Liver (tissue), 8 donors: ENCODE measurements at regions not wholly inside any gene's neighbourhood (a gene's known extent, or its start where the extent isn't known, plus 50 kb on each side); places are given as distances from the start of the nearest gene placed in this dataset.

Source experiments
- DNase-seq: peaks from one replicate; pipeline ENCODE4 v3.0.0-alpha.2; 2017; ENCODE audit warnings: low spot score
- H3K27ac ChIP-seq, 2 donors: one replicate each; pipeline ENCODE4 v1.7.0; 2013; ENCODE audit warnings: inconsistent platforms in 2 of 2, low read length in 2 of 2, control low read depth in 1 of 2, low read depth in 1 of 2, mild to moderate bottlenecking in 1 of 2
- H3K27me3 ChIP-seq, 4 donors: one replicate each; pipeline versions ENCODE4 v1.6.1 to v1.7.0; 2013; ENCODE audit warnings: low read length in 3 of 4, inconsistent platforms in 1 of 4, mild to moderate bottlenecking in 1 of 4, moderate library complexity in 1 of 4; ENCODE audit not compliant: control insufficient read depth in 4 of 4, insufficient read depth in 4 of 4
- H3K36me3 ChIP-seq, 4 donors: one replicate each; pipeline versions ENCODE4 v1.6.1 to v1.7.0; 2013; ENCODE audit warnings: low read length in 3 of 4, mild to moderate bottlenecking in 3 of 4, low read depth in 1 of 4, moderate library complexity in 1 of 4; ENCODE audit not compliant: control insufficient read depth in 4 of 4, insufficient read depth in 3 of 4
- H3K4me1 ChIP-seq, 4 donors: one replicate each; pipeline versions ENCODE4 v1.6.1 to v1.7.0; 2013; ENCODE audit warnings: low read length in 3 of 4, mild to moderate bottlenecking in 3 of 4, moderate library complexity in 1 of 4; ENCODE audit not compliant: control insufficient read depth in 4 of 4, insufficient read depth in 4 of 4
- H3K4me3 ChIP-seq, 3 donors: one replicate each; pipeline versions ENCODE4 v1.6.1 to v1.7.0; 2013; ENCODE audit warnings: low read length in 3 of 3, control low read depth in 1 of 3, low read depth in 1 of 3, mild to moderate bottlenecking in 1 of 3
- H3K9ac ChIP-seq, 2 donors: one replicate each; pipeline ENCODE4 v1.7.0; 2013; ENCODE audit warnings: low read length in 2 of 2, mild to moderate bottlenecking in 2 of 2, moderate library complexity in 2 of 2, control low read depth in 1 of 2, low read depth in 1 of 2
- H3K9me3 ChIP-seq, 4 donors: one replicate each; pipeline versions ENCODE4 v1.6.1 to v1.7.0; 2013; ENCODE audit warnings: low read length in 3 of 4; ENCODE audit not compliant: control insufficient read depth in 4 of 4
- EGR1 ChIP-seq, 2 donors: IDR thresholded peaks; 2 replicates each; pipeline ENCODE4 v1.6.1; 2016 to 2018; ENCODE audit warnings: antibody characterized with exemption in 2 of 2, low read depth in 2 of 2
- FOXA1 ChIP-seq: IDR thresholded peaks from 2 replicates; pipeline ENCODE4 v1.6.1; 2016; ENCODE audit warnings: antibody characterized with exemption
- FOXA2 ChIP-seq: IDR thresholded peaks from 2 replicates; pipeline ENCODE4 v1.6.1; 2016; ENCODE audit warnings: antibody characterized with exemption
- GABPA ChIP-seq, 2 donors: IDR thresholded peaks in 1 of 2; conservative IDR thresholded peaks in 1 of 2; 2 replicates each; pipeline ENCODE4 v1.6.1; 2016; ENCODE audit warnings: antibody characterized with exemption in 2 of 2, mild to moderate bottlenecking in 1 of 2, moderate library complexity in 1 of 2
- HNF4A ChIP-seq, 2 donors: conservative IDR thresholded peaks; 2 replicates each; pipeline ENCODE4 v1.6.1; 2016; ENCODE audit warnings: antibody characterized with exemption in 2 of 2, mild to moderate bottlenecking in 2 of 2
- HNF4G ChIP-seq: IDR thresholded peaks from 2 replicates; pipeline ENCODE4 v1.6.1; 2016; ENCODE audit warnings: antibody characterized with exemption
- JUND ChIP-seq, 2 donors: IDR thresholded peaks; 2 replicates each; pipeline ENCODE4 v1.6.1; 2016; ENCODE audit warnings: antibody characterized with exemption in 2 of 2
- NR2F2 ChIP-seq: IDR thresholded peaks from 2 replicates; pipeline ENCODE4 v1.6.1; 2016; ENCODE audit warnings: antibody characterized with exemption
- RAD21 ChIP-seq, 2 donors: IDR thresholded peaks; 2 replicates each; pipeline ENCODE4 v1.6.1; 2016; ENCODE audit warnings: antibody characterized with exemption in 2 of 2, mild to moderate bottlenecking in 2 of 2
- RXRA ChIP-seq, 2 donors: IDR thresholded peaks; 2 replicates each; pipeline ENCODE4 v1.6.1; 2017 to 2018; ENCODE audit warnings: antibody characterized with exemption in 2 of 2, mild to moderate bottlenecking in 1 of 2
- SP1 ChIP-seq: IDR thresholded peaks from 2 replicates; pipeline ENCODE4 v1.6.1; 2018; ENCODE audit warnings: antibody characterized with exemption, mild to moderate bottlenecking
- TAF1 ChIP-seq: conservative IDR thresholded peaks from 2 replicates; pipeline ENCODE4 v1.6.1; 2016; ENCODE audit warnings: antibody characterized with exemption, mild to moderate bottlenecking
- YY1 ChIP-seq: IDR thresholded peaks from 2 replicates; pipeline ENCODE4 v1.6.1; 2016; ENCODE audit warnings: antibody characterized with exemption, mild to moderate bottlenecking
- WGBS: extraction: QIAGEN DNeasy Blood & Tissue Kit; methylation state at CpG from one replicate; pipeline ENCODE4 v1.1.7; 2013; 5-methylcytosine and 5-hydroxymethylcytosine counted together
- TF ChIP-seq, protein P1 (sequence below): IDR thresholded peaks from 2 replicates; pipeline ENCODE4 v1.6.1; 2016; ENCODE audit warnings: antibody characterized with exemption
- TF ChIP-seq, protein P2 (sequence below): IDR thresholded peaks from 2 replicates; pipeline ENCODE4 v1.6.1; 2016; ENCODE audit warnings: antibody characterized with exemption
- TF ChIP-seq, protein P3 (sequence below): fragments of 150-350 bp; IDR thresholded peaks from 2 replicates; pipeline ENCODE4 v1.5.1; 2017; ENCODE audit warnings: improper control_type of control experiment, low read depth, low read length; ENCODE audit not compliant: missing input control
- TF ChIP-seq, protein P4 (sequence below): IDR thresholded peaks from 2 replicates; pipeline ENCODE4 v1.6.1; 2016; ENCODE audit warnings: antibody characterized with exemption, mild to moderate bottlenecking
- donor health status: healthy.
- donor health status: healthy.
- donor health status: healthy.
- donor health status: healthy.
- donor health status: healthy.

DNA sequence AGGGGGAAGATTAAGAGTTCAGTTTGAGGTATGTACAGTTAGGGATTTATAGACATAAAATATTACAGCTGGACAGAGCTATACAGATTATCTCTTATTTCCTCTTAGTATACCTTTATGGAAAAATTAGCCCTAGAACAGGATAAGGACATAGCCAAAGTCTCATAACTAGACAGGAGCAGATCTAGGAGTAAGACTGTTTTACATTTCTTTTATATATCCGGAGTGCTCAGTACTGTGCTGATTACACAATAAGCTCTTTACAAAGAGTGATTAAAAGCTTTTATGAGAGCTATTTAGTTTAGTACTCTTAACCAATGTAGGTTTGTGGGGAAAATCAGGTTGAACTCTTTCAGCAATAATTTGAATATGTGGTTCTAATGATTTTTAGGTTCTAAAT is 105.8 kb downstream of the TBX22 start (continued):
- TF ChIP-seq, protein P1, sequence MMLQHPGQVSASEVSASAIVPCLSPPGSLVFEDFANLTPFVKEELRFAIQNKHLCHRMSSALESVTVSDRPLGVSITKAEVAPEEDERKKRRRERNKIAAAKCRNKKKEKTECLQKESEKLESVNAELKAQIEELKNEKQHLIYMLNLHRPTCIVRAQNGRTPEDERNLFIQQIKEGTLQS: no peak
- TF ChIP-seq RAD21 (IDR thresholded peaks at IDR 0.05) (no peak), FOXA1 (no peak), NR2F2 (no peak), YY1 (no peak), EGR1 (IDR thresholded peaks at IDR 0.05; ENCODE audit: low read depth in 2 of 2) (no peak), TAF1 (no peak)

DNA sequence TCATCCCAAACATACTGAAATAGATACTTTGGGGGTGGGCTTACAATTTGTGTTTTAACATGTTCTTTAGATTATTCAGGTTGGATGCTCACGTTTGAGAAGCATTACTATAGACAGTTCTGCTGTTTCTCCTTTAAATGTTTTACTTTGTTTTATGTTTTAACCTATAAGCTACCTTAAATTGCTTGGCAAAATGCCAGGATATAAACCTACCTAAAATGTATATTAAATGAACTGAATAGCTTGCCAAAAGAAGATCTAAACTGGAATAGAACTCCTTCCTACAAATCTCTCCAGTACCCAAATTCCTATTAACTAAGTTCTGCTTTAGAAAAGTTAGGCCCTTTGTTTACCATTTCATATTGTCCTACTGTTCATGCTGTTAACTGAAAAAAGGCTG is 124.4 kb downstream of the TBX22 start:
- no peaks in the 10 kb centered on the region for H3K4me1 ChIP-seq
- no peak overlapping the region for H3K4me3 ChIP-seq
- no peak overlapping the region for H3K9ac ChIP-seq
- H3K9me3 ChIP-seq: no peaks in the 10 kb centered on the region
- H3K27ac ChIP-seq: no peak overlapping the region
- 30% methylated on average over 1 of the region's 1 CpG for WGBS
- no peaks in the 10 kb centered on the region for H3K27me3 ChIP-seq
- H3K36me3 ChIP-seq: no peaks in the 10 kb centered on the region
- DNase-seq: no peak
- TF ChIP-seq, protein P2, sequence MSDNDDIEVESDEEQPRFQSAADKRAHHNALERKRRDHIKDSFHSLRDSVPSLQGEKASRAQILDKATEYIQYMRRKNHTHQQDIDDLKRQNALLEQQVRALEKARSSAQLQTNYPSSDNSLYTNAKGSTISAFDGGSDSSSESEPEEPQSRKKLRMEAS: no peak
- no peak for TF ChIP-seq HNF4G
- TF ChIP-seq HNF4A (conservative IDR thresholded peaks at IDR 0.05): no peak

DNA sequence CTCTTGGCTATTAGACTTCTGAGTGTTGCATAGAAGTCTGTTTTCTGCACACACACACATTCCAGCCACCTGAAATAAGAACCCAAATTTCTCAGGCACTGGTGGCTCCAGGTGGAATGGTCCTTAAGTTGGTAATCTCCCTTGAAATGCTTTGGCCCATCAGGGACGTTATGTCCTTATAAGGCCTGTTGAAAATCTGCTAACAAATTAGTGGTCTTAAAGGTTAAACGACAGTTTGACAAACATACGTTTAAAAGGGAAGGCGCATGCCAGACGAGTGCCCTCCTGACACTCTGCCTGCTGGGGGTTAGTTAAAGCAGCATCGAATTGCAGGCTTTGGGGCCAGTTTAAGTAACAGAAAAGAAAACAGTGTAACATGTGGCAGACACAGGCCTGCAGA is 125.0 kb downstream of the TBX22 start:
- Histone ChIP-seq H3K27me3 (no peaks in the 10 kb centered on the region), H3K9me3 (no peaks in the 10 kb centered on the region), H3K9ac (no peak overlapping the region), H3K27ac (no peak overlapping the region), H3K4me1 (no peaks in the 10 kb centered on the region), H3K4me3 (no peak overlapping the region), H3K36me3 (no peaks in the 10 kb centered on the region)
- no peak for DNase-seq
- 16% methylated on average over 6 of the region's 6 CpGs for WGBS
- TF ChIP-seq FOXA2 (no peak), RXRA (IDR thresholded peaks at IDR 0.05) (no peak)

DNA sequence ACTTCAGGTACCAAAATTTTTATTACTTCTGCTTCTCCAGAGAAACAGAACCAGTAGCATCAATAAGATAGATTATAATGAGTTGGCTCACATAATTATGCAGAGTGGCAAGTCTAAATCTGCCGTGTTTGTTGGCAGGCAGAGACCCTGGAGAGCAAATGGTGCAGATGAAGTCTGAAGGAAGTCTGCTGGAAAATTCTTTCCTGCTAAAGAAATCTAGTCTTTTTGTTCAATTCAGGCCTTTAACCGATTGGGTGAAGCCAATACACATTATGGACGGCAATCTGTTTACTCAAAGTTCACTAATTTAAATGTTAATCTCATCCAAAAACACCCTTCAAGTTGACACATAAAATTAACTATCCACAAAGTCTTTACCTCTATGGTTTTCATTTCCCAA is 156.0 kb downstream of the TBX22 start:
- Histone ChIP-seq H3K4me1 (no peaks in the 10 kb centered on the region), H3K9ac (no peak overlapping the region), H3K27ac (no peak overlapping the region), H3K27me3 (no peaks in the 10 kb centered on the region), H3K9me3 (no peaks in the 10 kb centered on the region), H3K4me3 (no peak overlapping the region), H3K36me3 (no peaks in the 10 kb centered on the region)
- 61% methylated on average over 3 of the region's 3 CpGs for WGBS
- DNase-seq: no peak
- TF ChIP-seq RAD21 (IDR thresholded peaks at IDR 0.05): no peak
- TF ChIP-seq, protein P3, sequence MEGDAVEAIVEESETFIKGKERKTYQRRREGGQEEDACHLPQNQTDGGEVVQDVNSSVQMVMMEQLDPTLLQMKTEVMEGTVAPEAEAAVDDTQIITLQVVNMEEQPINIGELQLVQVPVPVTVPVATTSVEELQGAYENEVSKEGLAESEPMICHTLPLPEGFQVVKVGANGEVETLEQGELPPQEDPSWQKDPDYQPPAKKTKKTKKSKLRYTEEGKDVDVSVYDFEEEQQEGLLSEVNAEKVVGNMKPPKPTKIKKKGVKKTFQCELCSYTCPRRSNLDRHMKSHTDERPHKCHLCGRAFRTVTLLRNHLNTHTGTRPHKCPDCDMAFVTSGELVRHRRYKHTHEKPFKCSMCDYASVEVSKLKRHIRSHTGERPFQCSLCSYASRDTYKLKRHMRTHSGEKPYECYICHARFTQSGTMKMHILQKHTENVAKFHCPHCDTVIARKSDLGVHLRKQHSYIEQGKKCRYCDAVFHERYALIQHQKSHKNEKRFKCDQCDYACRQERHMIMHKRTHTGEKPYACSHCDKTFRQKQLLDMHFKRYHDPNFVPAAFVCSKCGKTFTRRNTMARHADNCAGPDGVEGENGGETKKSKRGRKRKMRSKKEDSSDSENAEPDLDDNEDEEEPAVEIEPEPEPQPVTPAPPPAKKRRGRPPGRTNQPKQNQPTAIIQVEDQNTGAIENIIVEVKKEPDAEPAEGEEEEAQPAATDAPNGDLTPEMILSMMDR: no peak
- no peak for TF ChIP-seq YY1
- no peak for TF ChIP-seq NR2F2
- TF ChIP-seq JUND (IDR thresholded peaks at IDR 0.05): no peak
- TF ChIP-seq, protein P1: no peak
- TF ChIP-seq EGR1 (IDR thresholded peaks at IDR 0.05; ENCODE audit: low read depth in 2 of 2): no peak
- no peak for TF ChIP-seq SP1
- no peak for TF ChIP-seq HNF4G
- no peak for TF ChIP-seq GABPA (IDR thresholded peaks at IDR 0.05 in 1 of 2, conservative IDR thresholded peaks at IDR 0.05 in 1 of 2)
- TF ChIP-seq, protein P4, sequence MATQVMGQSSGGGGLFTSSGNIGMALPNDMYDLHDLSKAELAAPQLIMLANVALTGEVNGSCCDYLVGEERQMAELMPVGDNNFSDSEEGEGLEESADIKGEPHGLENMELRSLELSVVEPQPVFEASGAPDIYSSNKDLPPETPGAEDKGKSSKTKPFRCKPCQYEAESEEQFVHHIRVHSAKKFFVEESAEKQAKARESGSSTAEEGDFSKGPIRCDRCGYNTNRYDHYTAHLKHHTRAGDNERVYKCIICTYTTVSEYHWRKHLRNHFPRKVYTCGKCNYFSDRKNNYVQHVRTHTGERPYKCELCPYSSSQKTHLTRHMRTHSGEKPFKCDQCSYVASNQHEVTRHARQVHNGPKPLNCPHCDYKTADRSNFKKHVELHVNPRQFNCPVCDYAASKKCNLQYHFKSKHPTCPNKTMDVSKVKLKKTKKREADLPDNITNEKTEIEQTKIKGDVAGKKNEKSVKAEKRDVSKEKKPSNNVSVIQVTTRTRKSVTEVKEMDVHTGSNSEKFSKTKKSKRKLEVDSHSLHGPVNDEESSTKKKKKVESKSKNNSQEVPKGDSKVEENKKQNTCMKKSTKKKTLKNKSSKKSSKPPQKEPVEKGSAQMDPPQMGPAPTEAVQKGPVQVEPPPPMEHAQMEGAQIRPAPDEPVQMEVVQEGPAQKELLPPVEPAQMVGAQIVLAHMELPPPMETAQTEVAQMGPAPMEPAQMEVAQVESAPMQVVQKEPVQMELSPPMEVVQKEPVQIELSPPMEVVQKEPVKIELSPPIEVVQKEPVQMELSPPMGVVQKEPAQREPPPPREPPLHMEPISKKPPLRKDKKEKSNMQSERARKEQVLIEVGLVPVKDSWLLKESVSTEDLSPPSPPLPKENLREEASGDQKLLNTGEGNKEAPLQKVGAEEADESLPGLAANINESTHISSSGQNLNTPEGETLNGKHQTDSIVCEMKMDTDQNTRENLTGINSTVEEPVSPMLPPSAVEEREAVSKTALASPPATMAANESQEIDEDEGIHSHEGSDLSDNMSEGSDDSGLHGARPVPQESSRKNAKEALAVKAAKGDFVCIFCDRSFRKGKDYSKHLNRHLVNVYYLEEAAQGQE: no peak
- TF ChIP-seq FOXA1: no peak
